ENCODE measurements at regions not wholly inside any gene's neighbourhood (a gene's known extent, or its start where the extent isn't known, plus 50 kb on each side); places are given as distances from the start of the nearest gene placed in this dataset.

DNA sequence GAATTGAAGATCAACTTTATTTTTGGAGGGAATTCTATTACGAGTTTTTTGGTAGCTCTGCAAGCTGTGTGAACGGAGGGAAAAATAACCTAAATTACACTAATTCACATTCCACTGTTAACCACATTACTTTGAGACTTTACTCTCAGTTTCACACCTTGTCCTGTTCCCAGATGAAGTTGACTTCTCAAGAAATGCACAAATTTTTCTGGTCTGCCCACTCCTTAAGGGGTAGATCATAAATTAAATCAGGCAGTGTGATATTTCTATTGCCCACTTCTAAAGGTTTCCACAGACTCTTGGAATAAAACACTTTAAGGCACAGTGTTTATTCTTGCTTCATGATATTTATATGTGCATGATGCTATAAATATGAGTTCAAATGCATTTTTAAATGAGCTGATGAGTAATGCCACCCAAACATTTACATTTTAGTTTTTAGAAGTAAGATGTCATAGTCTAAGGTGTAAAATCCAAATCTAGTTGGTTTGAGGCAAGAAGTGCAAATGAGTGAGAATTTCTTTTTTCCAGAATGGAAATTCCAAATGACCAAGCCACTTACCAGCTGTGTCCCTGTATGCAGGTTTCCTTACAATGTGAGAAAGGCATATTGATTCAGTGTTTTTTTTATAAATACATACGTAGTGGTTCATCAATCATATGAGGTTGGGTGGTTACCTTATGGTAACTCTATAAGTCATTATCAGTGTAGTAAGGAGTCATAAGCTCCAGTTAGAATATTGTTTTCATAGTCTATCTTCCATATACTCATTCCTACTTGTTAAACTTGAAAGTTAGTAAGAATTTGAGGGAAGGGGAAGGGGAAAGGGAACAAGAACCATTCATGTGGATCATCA is 437.7 kb upstream of the MEF2C start:
- no peak for TF ChIP-seq POLR2A (IDR thresholded peaks at IDR 0.05)
- TF ChIP-seq, protein P1, sequence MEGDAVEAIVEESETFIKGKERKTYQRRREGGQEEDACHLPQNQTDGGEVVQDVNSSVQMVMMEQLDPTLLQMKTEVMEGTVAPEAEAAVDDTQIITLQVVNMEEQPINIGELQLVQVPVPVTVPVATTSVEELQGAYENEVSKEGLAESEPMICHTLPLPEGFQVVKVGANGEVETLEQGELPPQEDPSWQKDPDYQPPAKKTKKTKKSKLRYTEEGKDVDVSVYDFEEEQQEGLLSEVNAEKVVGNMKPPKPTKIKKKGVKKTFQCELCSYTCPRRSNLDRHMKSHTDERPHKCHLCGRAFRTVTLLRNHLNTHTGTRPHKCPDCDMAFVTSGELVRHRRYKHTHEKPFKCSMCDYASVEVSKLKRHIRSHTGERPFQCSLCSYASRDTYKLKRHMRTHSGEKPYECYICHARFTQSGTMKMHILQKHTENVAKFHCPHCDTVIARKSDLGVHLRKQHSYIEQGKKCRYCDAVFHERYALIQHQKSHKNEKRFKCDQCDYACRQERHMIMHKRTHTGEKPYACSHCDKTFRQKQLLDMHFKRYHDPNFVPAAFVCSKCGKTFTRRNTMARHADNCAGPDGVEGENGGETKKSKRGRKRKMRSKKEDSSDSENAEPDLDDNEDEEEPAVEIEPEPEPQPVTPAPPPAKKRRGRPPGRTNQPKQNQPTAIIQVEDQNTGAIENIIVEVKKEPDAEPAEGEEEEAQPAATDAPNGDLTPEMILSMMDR (IDR thresholded peaks at IDR 0.05) = no peak
